ENCODE measurements at regions not wholly inside any gene's neighbourhood (a gene's known extent, or its start where the extent isn't known, plus 50 kb on each side); places are given as distances from the start of the nearest gene placed in this dataset.

- TF ChIP-seq, protein P1, sequence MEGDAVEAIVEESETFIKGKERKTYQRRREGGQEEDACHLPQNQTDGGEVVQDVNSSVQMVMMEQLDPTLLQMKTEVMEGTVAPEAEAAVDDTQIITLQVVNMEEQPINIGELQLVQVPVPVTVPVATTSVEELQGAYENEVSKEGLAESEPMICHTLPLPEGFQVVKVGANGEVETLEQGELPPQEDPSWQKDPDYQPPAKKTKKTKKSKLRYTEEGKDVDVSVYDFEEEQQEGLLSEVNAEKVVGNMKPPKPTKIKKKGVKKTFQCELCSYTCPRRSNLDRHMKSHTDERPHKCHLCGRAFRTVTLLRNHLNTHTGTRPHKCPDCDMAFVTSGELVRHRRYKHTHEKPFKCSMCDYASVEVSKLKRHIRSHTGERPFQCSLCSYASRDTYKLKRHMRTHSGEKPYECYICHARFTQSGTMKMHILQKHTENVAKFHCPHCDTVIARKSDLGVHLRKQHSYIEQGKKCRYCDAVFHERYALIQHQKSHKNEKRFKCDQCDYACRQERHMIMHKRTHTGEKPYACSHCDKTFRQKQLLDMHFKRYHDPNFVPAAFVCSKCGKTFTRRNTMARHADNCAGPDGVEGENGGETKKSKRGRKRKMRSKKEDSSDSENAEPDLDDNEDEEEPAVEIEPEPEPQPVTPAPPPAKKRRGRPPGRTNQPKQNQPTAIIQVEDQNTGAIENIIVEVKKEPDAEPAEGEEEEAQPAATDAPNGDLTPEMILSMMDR (conservative IDR thresholded peaks at IDR 0.05; ENCODE audit: low read depth, low read length) = peak; percentile 68
- no peak for TF ChIP-seq EZH2 (IDR thresholded peaks at IDR 0.05; ENCODE audit: borderline replicate concordance, low read depth, low read length, poor library complexity, severe bottlenecking)
Observed at GRCh38 chr6:165889636-165890403, 226.8 kb upstream of the PDE10A start.

All from A673 (cell line).